ENCODE measurements at regions not wholly inside any gene's neighbourhood (a gene's known extent, or its start where the extent isn't known, plus 50 kb on each side); places are given as distances from the start of the nearest gene placed in this dataset.
"Not testable (repeated sequence)": the region's sequence is repeated elsewhere in the genome, so short reads cannot be mapped to it uniquely, and the experiment has no call there.

- H4K20me1 ChIP-seq (ENCODE audit: insufficient read depth) = no peaks in the 10 kb centered on the region
Observed at GRCh38 chr2:161070693-161071479, 89.3 kb upstream of the TANK start.

GRCh38 chr2:161072436-161072835 lies 87.8 kb upstream of the TANK start:
- H4K20me1 ChIP-seq (ENCODE audit: insufficient read depth); H2AFZ ChIP-seq (ENCODE audit: low read depth); POLR2A ChIA-PET; H3K4me3 ChIP-seq (ENCODE audit: low read depth in 2 of 2, low read length in 1 of 2); H3K9me3 ChIP-seq; H3K4me1 ChIP-seq (ENCODE audit: control insufficient read depth in 1 of 2, insufficient read depth in 2 of 2, low read depth in 1 of 2, low read length in 1 of 2); H3K9ac ChIP-seq; H3F3A ChIP-seq (replicated peaks; ENCODE audit: insufficient read depth); H3K79me2 ChIP-seq (ENCODE audit: insufficient read depth); H3K36me3 ChIP-seq (replicated peaks in 1 of 2; ENCODE audit: control insufficient read depth in 1 of 2, insufficient read depth in 2 of 2, low read length in 1 of 2); H3K27me3 ChIP-seq (ENCODE audit: insufficient read depth); H3K27ac ChIP-seq (ENCODE audit: low read depth in 2 of 2, low read length in 1 of 2); H3K4me2 ChIP-seq; DNase-seq; H3K9me2 ChIP-seq: not testable (repeated sequence)
- 73% methylated on average over 2 of the region's 2 CpGs for WGBS (ENCODE audit: low lambda C conversion rate)
- CTCF ChIA-PET = interaction anchor here (2.4 kb wide), 1 partner anchor 9 kb away, joined by 10 read pairs; no protein-coding TSS in a partner anchor

More at GRCh38 chr2:161070693-161071479, 89.3 kb upstream of the TANK start:
- H3K9me3 ChIP-seq = no peaks in the 10 kb centered on the region
- H3K79me2 ChIP-seq (ENCODE audit: insufficient read depth) = no peaks in the 10 kb centered on the region
- ChIA-PET POLR2A (no interaction called here), CTCF (no interaction called here)
- H3F3A ChIP-seq (replicated peaks; ENCODE audit: insufficient read depth) = no peaks in the 10 kb centered on the region
- no peak for DNase-seq
- H3K27me3 ChIP-seq (ENCODE audit: insufficient read depth) = no peaks in the 10 kb centered on the region
- H3K27ac ChIP-seq (ENCODE audit: low read depth in 2 of 2, low read length in 1 of 2) = no peak overlapping the region
- 83% methylated on average over 1 of the region's 1 CpG for WGBS (ENCODE audit: low lambda C conversion rate)
- no peaks in the 10 kb centered on the region for H3K4me1 ChIP-seq (ENCODE audit: control insufficient read depth in 1 of 2, insufficient read depth in 2 of 2, low read depth in 1 of 2, low read length in 1 of 2)
- H3K9me2 ChIP-seq = no peaks in the 10 kb centered on the region
- no peak overlapping the region for H3K9ac ChIP-seq
- no peak overlapping the region for H3K4me3 ChIP-seq (ENCODE audit: low read depth in 2 of 2, low read length in 1 of 2)
- H2AFZ ChIP-seq (ENCODE audit: low read depth) = no peak overlapping the region
- H3K4me2 ChIP-seq = no peak overlapping the region
- no peaks in the 10 kb centered on the region for H3K36me3 ChIP-seq (replicated peaks in 1 of 2; ENCODE audit: control insufficient read depth in 1 of 2, insufficient read depth in 2 of 2, low read length in 1 of 2)
- TF ChIP-seq, protein P1, sequence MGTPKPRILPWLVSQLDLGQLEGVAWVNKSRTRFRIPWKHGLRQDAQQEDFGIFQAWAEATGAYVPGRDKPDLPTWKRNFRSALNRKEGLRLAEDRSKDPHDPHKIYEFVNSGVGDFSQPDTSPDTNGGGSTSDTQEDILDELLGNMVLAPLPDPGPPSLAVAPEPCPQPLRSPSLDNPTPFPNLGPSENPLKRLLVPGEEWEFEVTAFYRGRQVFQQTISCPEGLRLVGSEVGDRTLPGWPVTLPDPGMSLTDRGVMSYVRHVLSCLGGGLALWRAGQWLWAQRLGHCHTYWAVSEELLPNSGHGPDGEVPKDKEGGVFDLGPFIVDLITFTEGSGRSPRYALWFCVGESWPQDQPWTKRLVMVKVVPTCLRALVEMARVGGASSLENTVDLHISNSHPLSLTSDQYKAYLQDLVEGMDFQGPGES (IDR thresholded peaks at IDR 0.05; ENCODE audit: low read depth, low read length) = no peak
- TF ChIP-seq FOSL2 (IDR thresholded peaks at IDR 0.05; ENCODE audit: borderline replicate concordance, low read depth) (no peak), FOXM1 (IDR thresholded peaks at IDR 0.05; ENCODE audit: low read depth) (no peak), RCOR1 (IDR thresholded peaks at IDR 0.05; ENCODE audit: low read length) (no peak), GATA2 (CRISPR knock-in tag; IDR thresholded peaks at IDR 0.05) (no peak), TCF12 (IDR thresholded peaks at IDR 0.05) (no peak), TEAD4 (IDR thresholded peaks at IDR 0.05; ENCODE audit: borderline replicate concordance, insufficient read depth) (no peak)
- TF ChIP-seq, protein P2, sequence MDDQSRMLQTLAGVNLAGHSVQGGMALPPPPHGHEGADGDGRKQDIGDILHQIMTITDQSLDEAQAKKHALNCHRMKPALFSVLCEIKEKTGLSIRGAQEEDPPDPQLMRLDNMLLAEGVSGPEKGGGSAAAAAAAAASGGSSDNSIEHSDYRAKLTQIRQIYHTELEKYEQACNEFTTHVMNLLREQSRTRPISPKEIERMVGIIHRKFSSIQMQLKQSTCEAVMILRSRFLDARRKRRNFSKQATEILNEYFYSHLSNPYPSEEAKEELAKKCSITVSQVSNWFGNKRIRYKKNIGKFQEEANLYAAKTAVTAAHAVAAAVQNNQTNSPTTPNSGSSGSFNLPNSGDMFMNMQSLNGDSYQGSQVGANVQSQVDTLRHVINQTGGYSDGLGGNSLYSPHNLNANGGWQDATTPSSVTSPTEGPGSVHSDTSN (IDR thresholded peaks at IDR 0.05) = no peak

DNA sequence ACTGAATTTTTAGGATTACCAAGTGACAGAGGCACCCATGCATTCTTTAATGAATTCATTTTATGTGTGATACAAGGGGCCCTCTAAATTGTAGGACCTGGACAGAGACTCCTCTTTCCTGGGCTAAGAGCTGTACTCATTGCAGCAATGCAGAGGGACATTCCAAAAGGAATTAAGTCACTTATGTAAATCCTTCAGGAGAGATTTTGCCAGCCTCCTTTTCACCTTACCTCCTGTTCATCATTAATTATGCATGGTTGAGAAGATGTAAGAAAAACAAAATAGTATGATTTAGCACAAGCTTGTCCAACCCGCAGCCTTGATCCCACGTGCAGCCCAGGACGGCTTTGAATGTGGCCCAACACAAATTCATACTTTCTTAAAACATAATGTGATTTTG lies 84.5 kb upstream of the TANK start:
- H3K4me2 ChIP-seq = no peak overlapping the region
- no peak overlapping the region for H3K9ac ChIP-seq
- no peaks in the 10 kb centered on the region for H3K79me2 ChIP-seq (ENCODE audit: insufficient read depth)
- no peaks in the 10 kb centered on the region for H4K20me1 ChIP-seq (ENCODE audit: insufficient read depth)
- H3K36me3 ChIP-seq (replicated peaks in 1 of 2; ENCODE audit: control insufficient read depth in 1 of 2, insufficient read depth in 2 of 2, low read length in 1 of 2) = no peaks in the 10 kb centered on the region
- 98% methylated on average over 3 of the region's 3 CpGs for WGBS (ENCODE audit: low lambda C conversion rate)
- DNase-seq = no peak
- TF ChIP-seq CTCF (IDR thresholded peaks at IDR 0.05) = no peak
- TF ChIP-seq, protein P3, sequence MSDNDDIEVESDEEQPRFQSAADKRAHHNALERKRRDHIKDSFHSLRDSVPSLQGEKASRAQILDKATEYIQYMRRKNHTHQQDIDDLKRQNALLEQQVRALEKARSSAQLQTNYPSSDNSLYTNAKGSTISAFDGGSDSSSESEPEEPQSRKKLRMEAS (IDR thresholded peaks at IDR 0.05; ENCODE audit: low read depth) = no peak
- no peak for TF ChIP-seq RAD21 (IDR thresholded peaks at IDR 0.05; ENCODE audit: low read length)
- H3K27me3 ChIP-seq (ENCODE audit: insufficient read depth) = no peaks in the 10 kb centered on the region
- no peaks in the 10 kb centered on the region for H3K9me2 ChIP-seq
- H3K4me1 ChIP-seq (ENCODE audit: control insufficient read depth in 1 of 2, insufficient read depth in 2 of 2, low read depth in 1 of 2, low read length in 1 of 2) = no peaks in the 10 kb centered on the region
- H3K4me3 ChIP-seq (ENCODE audit: low read depth in 2 of 2, low read length in 1 of 2) = no peak overlapping the region
- H2AFZ ChIP-seq (ENCODE audit: low read depth) = no peak overlapping the region
- ChIA-PET POLR2A (no interaction called here), CTCF (interaction anchor here (1.7 to 3.9 kb wide), 2 partner anchors 12 to 17 kb away, joined by 5 to 24 read pairs; no protein-coding TSS in a partner anchor)
- no peak overlapping the region for H3K27ac ChIP-seq (ENCODE audit: low read depth in 2 of 2, low read length in 1 of 2)
- H3K9me3 ChIP-seq = no peaks in the 10 kb centered on the region
- H3F3A ChIP-seq (replicated peaks; ENCODE audit: insufficient read depth) = no peaks in the 10 kb centered on the region

Data from SK-N-SH (cell line).